Dendritic cell treated with granulocyte-macrophage colony-stimulating factor and Interleukin-4, amounts not matched to agents 40 ng/mL and 50 ng/mL, for 4 days (primary cell): ENCODE measurements at regions not wholly inside any gene's neighbourhood (a gene's known extent, or its start where the extent isn't known, plus 50 kb on each side); places are given as distances from the start of the nearest gene placed in this dataset.

Experiments used
- H3K27ac Mint-ChIP-seq: one replicate; pipeline ENCODE4 v1.8.0; 2022; ENCODE audit warnings: mild to moderate bottlenecking, mixed read lengths
- H3K27me3 Mint-ChIP-seq: one replicate; pipeline ENCODE4 v1.8.0; 2022; ENCODE audit warnings: mild to moderate bottlenecking, mixed read lengths
- H3K36me3 Mint-ChIP-seq: one replicate; pipeline ENCODE4 v1.8.0; 2022; ENCODE audit warnings: low read depth, mixed read lengths
- H3K4me1 Mint-ChIP-seq: one replicate; pipeline ENCODE4 v1.8.0; 2022; ENCODE audit warnings: low read depth, mixed read lengths
- H3K4me3 Mint-ChIP-seq: one replicate; pipeline ENCODE4 v1.8.0; 2022; ENCODE audit warnings: mild to moderate bottlenecking, moderate library complexity, mixed read lengths
- H3K9me3 Mint-ChIP-seq: one replicate; pipeline ENCODE4 v1.8.0; 2022; ENCODE audit warnings: mixed read lengths
- intact Hi-C: fragments of 100-400 bp; cut with micrococcal nuclease; formaldehyde crosslinking; loops from one replicate; pipeline ENCODE4 v1.15.0; 2022

DNA sequence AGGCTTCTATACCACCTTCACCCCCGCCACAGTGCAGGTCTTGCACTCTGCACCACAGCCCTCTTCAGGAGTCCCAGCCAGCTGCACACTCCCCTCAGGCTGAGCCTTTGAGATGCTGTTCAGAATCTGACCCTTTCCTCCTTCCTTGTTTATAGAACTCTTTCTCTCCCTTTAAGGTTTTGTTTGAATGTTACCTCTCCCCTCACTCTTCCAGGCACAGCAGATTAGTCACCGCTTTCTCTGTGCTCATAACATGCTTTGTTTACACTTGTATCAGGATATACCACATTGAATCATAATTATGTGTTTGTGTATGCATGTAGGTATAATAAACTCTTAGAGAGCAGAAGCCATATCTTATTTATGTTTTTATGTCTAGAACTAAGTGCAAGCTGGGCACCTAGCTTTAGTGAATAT, 168.4 kb upstream of the BCL6 start:
- Mint-ChIP-seq H3K9me3 (no peaks in the 10 kb centered on the region), H3K4me1 (peaks cover 51% of the 10 kb centered on the region), H3K27ac (no peak overlapping the region), H3K36me3 (no peaks in the 10 kb centered on the region), H3K27me3 (peaks cover 3% of the 10 kb centered on the region), H3K4me3 (no peak overlapping the region)
- intact Hi-C loops = no loop called here

DNA sequence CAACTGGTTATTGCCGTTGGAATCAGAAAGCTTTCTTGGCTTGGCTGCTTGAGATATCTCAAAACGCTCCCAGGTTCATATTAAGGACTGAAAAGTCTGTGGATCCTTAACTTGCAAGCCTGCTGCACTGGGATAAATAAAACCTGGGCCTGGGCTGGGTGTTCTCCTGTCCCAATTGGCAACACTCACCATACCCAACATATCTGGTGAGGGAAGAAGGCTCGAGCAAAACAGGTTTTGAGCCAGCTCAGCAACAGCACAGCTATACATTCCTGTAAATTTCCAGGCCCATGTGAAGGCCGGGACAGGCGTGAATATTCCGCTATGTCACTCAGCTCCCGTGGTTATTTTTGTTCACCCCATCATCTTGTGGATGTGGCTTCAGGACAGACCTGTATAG, 169.0 kb upstream of the BCL6 start:
- no peaks in the 10 kb centered on the region for H3K36me3 Mint-ChIP-seq
- H3K27me3 Mint-ChIP-seq = peaks cover 3% of the 10 kb centered on the region
- intact Hi-C loops = no loop called here
- H3K4me3 Mint-ChIP-seq = no peak overlapping the region
- no peaks in the 10 kb centered on the region for H3K9me3 Mint-ChIP-seq
- H3K4me1 Mint-ChIP-seq = peaks cover 57% of the 10 kb centered on the region
- no peak overlapping the region for H3K27ac Mint-ChIP-seq

DNA sequence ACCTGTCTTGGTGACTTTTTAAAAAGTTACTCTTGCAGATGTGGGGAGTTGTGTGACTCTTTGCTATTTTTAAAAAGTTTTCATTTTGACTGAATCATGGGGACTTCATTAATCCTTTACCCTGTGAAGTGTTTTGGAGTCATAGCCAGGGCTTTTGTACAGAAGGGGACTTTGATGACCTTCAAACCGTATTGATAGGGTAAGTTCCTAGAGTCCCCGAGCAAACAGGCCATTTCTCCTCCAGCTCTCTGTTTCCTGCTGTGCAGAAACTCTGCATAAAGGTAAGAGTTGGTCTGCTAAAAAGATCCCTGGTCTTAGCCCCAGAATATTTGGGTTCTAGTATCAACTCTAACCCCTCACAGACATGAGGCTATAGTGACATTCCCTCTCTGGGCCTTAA, 170.8 kb upstream of the BCL6 start:
- no peak overlapping the region for H3K27ac Mint-ChIP-seq
- intact Hi-C loops = loop anchor here (5.0 kb wide), 3 partner anchors 51 to 169 kb away; partner anchors contain the start of gene BCL6
- H3K9me3 Mint-ChIP-seq = no peaks in the 10 kb centered on the region
- peaks cover 60% of the 10 kb centered on the region for H3K4me1 Mint-ChIP-seq
- no peak overlapping the region for H3K4me3 Mint-ChIP-seq
- H3K27me3 Mint-ChIP-seq = peaks cover 3% of the 10 kb centered on the region
- no peaks in the 10 kb centered on the region for H3K36me3 Mint-ChIP-seq

DNA sequence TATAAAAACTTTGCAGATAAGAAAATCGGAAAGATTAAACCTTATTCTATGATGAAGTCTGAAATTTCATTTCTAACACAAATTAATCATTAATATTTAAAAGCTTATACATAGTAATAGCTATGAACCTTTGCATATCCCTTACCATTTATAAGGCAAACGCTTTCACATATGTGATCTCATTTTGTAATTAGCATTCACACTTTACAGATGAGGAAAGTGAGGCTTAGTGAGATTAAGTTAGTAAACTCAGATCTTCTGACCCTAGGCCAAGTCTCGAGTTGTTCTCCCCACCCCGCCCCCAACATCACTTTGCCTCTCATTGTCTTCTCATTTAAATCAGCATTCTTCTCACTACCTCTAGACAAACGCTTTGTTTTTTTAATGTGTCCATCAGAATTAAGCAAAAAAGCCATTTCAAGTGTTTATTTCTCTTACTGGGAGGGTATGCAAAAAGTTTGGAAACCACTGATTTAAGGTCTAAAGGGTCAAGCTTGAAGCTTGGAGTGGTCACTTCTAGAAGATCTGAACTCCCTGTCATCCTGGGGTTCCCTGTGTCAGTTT, 172.9 kb upstream of the BCL6 start:
- Mint-ChIP-seq H3K4me1 (peaks cover 60% of the 10 kb centered on the region), H3K4me3 (no peak overlapping the region), H3K9me3 (no peaks in the 10 kb centered on the region), H3K27me3 (peaks cover 3% of the 10 kb centered on the region), H3K27ac (no peak overlapping the region), H3K36me3 (no peaks in the 10 kb centered on the region)
- intact Hi-C loops = loop anchor here (5.0 kb wide), 3 partner anchors 49 to 171 kb away; partner anchors contain the start of gene BCL6

DNA sequence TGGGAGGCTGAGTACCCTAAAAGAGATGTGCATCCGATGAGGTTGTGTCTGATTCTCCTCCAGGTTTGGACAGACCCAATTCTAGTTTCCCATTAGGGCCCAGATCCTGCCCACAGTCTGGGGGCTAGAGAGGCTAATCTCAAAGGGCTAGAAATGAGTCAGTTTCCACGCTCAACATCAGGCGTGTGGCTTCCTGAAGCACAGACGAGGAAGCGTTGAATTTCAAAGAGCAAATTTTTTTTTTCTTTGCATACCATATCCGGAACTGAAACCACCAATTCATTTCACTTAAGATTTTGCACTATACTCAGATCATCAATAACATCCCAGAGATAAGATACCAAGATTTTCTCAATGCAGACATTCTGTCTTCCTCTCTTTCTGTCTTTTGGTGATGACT, 173.8 kb upstream of the BCL6 start:
- Mint-ChIP-seq H3K36me3 (no peaks in the 10 kb centered on the region), H3K9me3 (no peaks in the 10 kb centered on the region), H3K4me3 (no peak overlapping the region), H3K27me3 (peaks cover 3% of the 10 kb centered on the region), H3K27ac (peak overlapping the region; percentile 61), H3K4me1 (peaks cover 55% of the 10 kb centered on the region)
- intact Hi-C loops = loop anchor here (5.0 kb wide), 3 partner anchors 48 to 172 kb away; partner anchors contain the start of gene BCL6

DNA sequence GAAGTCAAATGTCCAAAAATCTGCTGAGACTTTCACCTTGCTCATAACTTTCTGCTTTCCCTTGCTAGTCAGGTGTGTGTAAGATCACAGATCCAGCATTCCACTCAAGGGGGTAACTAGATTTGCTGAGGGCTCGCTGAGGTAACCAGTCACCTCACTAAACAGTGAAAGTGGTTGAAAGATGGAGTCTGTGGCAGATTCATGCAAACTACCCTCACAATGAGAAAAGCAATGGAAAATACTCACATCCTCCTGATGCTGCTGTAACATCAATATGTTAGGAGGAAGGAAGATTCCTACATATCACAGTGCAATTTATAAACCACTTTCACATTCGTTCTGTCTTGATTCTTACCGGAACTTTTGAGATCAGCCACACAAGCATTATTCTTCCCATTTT, 174.3 kb upstream of the BCL6 start:
- H3K36me3 Mint-ChIP-seq = no peaks in the 10 kb centered on the region
- H3K4me1 Mint-ChIP-seq = peaks cover 51% of the 10 kb centered on the region
- peaks cover 3% of the 10 kb centered on the region for H3K27me3 Mint-ChIP-seq
- intact Hi-C loops = loop anchor here (5.0 kb wide), 3 partner anchors 48 to 172 kb away; partner anchors contain the start of gene BCL6
- H3K27ac Mint-ChIP-seq = peak overlapping the region; percentile 61
- peaks cover 4% of the 10 kb centered on the region for H3K9me3 Mint-ChIP-seq
- H3K4me3 Mint-ChIP-seq = peak overlapping the region; percentile 6

DNA sequence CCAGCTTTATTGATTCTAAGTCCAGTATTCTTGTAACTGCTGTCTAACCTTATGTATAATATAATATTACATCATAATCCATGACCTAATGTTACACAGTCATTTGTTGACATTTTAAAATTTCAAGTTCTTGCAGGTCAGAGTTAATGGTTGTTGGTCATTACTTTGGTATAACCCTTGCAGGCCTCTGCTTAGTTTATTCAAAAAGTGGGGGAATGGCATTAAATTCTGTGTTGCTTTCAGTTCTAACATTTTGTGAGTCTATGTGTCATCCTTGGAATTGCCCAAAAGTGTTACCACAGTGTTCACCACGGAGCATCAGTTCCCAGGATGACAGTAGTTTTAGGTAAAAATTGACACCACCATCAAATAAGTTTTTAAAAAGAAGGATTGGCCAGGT, 174.8 kb upstream of the BCL6 start:
- intact Hi-C loops = no loop called here
- Mint-ChIP-seq H3K27me3 (peaks cover 3% of the 10 kb centered on the region), H3K4me3 (no peak overlapping the region)

DNA sequence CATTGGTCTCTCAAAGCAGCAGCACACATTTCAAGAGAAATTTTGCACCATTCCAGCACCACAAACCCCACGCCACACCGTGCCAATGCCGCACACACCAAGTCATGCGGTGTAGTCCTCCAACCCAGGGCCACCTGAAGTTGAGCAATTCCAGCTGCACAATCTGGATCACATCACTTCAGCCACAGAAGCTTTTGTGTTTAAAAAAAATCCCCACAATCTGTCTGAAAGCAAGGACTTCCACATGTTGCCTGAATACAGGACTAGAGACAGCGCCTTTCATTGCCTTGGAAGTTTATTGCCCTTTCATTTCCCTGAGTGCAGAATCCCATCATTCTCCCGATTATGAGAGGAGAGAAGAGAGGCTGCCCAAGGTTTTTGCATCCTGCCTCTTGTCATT, 175.6 kb upstream of the BCL6 start:
- intact Hi-C loops = no loop called here
- H3K27me3 Mint-ChIP-seq = peaks cover 3% of the 10 kb centered on the region
- peaks cover 13% of the 10 kb centered on the region for H3K9me3 Mint-ChIP-seq
- peak overlapping the region; percentile 18 for H3K27ac Mint-ChIP-seq
- no peaks in the 10 kb centered on the region for H3K36me3 Mint-ChIP-seq
- H3K4me1 Mint-ChIP-seq = peaks cover 38% of the 10 kb centered on the region
- no peak overlapping the region for H3K4me3 Mint-ChIP-seq

More for the DNA sequence above, 174.8 kb upstream of the BCL6 start:
- Mint-ChIP-seq H3K4me1 (peaks cover 46% of the 10 kb centered on the region), H3K36me3 (no peaks in the 10 kb centered on the region), H3K9me3 (peaks cover 9% of the 10 kb centered on the region), H3K27ac (no peak overlapping the region)

DNA sequence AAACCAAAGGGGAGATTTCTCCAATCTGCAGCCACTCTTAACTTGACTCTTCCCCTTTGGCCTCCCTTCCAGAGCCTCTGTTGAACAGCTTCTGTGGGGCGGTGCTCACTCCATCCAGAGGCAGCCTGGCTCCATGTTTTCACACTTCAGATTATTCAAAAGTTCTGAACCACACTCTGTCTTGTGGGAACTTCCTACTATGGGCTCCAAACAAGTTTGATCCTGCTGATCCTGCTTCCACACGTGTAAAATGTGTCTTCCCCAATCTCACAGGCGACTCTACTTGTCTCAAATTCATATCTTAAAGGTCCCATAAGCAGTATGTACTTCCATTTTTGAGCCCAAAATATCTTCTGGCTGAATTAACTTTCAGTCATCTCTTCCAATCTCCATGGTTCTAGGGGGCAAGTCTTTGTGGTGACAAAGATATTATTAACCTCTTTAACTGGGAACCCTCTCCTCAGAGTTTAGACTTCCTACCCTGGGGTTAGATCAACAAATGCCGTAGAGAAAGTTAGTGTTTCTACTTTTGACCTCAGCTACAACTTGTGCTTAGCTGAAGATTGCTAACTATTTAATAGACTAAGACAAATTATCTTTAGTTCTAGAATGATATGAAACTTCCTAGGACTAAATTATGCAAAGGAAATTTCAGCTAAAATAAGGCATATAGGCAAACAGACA, 176.3 kb upstream of the BCL6 start:
- Mint-ChIP-seq H3K9me3 (peaks cover 13% of the 10 kb centered on the region), H3K4me3 (no peak overlapping the region), H3K36me3 (no peaks in the 10 kb centered on the region), H3K4me1 (peaks cover 41% of the 10 kb centered on the region), H3K27ac (peak overlapping the region; percentile 18), H3K27me3 (peaks cover 3% of the 10 kb centered on the region)
- intact Hi-C loops = no loop called here

DNA sequence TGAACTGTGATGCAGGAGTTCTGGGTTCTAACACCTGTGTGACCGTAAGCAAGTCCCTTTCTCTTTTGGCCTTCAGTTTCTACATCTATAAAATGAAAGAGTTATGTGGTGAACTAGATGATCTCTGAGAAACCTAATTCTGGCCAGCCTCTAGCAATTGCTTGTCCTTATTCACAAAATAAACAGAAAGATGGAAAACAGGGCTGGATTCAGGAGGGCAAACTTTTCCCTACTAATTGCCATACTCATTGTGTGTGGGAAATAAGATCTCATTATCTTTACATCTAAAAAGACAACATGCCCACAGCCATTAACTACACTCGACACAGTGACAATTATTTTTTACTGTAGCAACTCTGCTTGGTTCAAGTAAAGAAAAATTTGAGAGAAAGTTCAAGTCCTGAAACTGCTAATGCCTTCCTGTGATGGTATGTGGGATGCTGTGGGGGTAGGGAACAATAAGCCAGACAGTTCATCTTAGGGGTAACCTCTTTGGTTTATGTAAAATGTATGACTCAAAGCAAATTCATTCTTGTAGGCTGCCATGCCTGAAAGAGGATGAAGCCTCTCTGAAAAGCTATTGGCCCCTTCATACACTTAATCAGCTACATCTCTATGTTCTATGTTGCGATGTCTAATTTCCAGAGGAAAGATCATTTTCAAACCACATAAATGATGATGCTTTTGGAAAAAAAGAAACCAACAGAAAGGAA, 177.6 kb upstream of the BCL6 start:
- no peaks in the 10 kb centered on the region for H3K36me3 Mint-ChIP-seq
- H3K4me1 Mint-ChIP-seq = peaks cover 37% of the 10 kb centered on the region
- peaks cover 3% of the 10 kb centered on the region for H3K27me3 Mint-ChIP-seq
- H3K27ac Mint-ChIP-seq = no peak overlapping the region
- H3K9me3 Mint-ChIP-seq = peaks cover 13% of the 10 kb centered on the region
- H3K4me3 Mint-ChIP-seq = no peak overlapping the region
- intact Hi-C loops = no loop called here

DNA sequence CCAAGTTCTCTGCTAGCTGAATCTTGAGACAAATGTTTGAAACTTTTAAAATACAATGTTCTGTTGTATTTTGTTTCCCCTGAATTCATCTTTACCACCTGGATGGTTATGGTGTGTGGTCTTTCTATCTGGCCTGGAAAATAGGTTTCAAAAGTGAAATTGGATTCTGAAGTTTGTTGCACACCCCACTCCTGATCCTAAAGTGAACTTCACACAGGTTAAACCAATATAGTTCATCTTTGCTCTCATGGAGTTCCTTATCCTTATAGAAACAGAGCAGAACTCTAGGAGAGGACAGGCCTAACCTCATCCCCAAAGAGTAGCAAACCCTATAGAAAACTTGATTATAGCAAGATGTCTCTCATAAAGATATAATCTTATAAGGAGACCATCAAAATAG, 179.4 kb upstream of the BCL6 start:
- no peaks in the 10 kb centered on the region for H3K36me3 Mint-ChIP-seq
- intact Hi-C loops = no loop called here
- no peak overlapping the region for H3K4me3 Mint-ChIP-seq

DNA sequence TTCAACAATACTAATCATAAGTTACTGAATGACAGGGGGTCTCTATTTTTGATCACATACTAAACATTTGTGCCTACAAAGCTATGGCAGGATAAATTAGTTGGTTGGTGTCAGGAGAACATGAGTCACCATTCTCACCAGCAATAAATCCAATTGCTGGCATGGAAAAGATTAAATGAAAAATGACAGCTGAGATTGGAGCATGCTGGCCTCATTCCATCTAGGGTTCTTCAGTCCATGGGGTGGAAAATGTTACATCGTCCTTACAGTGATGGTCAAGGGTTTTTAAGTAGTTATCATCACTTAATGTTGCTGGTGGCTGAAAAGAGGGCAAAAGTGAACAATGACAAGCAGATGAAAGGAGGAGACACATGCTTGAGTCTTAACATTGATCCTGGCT, 180.1 kb upstream of the BCL6 start:
- Mint-ChIP-seq H3K4me1 (peaks cover 25% of the 10 kb centered on the region), H3K27ac (no peak overlapping the region), H3K27me3 (peaks cover 3% of the 10 kb centered on the region), H3K4me3 (no peak overlapping the region), H3K36me3 (no peaks in the 10 kb centered on the region), H3K9me3 (peaks cover 13% of the 10 kb centered on the region)
- intact Hi-C loops = no loop called here

More for the DNA sequence above, 179.4 kb upstream of the BCL6 start:
- H3K27me3 Mint-ChIP-seq = peaks cover 3% of the 10 kb centered on the region
- peaks cover 13% of the 10 kb centered on the region for H3K9me3 Mint-ChIP-seq
- peaks cover 25% of the 10 kb centered on the region for H3K4me1 Mint-ChIP-seq
- no peak overlapping the region for H3K27ac Mint-ChIP-seq

DNA sequence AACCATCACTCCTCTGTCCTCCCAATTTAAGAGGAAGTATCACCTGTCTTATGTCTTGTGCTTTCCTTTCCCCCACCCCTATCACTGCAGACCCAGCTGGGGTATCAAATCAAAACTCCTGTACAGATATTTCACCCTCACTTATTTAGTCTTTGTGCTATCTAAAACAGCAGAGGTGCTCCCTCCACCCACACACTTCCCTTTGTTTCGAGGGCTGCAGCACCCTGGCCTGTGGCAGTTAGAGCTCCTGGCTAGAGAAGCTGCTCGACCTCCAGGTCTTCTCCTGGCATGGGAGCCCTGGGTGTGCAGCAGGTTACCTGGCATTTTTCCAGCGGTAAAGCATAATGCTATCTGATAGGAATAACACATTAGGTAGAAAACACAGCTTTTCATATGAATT, 181.4 kb upstream of the BCL6 start:
- Mint-ChIP-seq H3K27me3 (peaks cover 2% of the 10 kb centered on the region), H3K9me3 (peaks cover 13% of the 10 kb centered on the region), H3K27ac (no peak overlapping the region), H3K36me3 (no peaks in the 10 kb centered on the region), H3K4me3 (no peak overlapping the region), H3K4me1 (peaks cover 17% of the 10 kb centered on the region)
- intact Hi-C loops = no loop called here

DNA sequence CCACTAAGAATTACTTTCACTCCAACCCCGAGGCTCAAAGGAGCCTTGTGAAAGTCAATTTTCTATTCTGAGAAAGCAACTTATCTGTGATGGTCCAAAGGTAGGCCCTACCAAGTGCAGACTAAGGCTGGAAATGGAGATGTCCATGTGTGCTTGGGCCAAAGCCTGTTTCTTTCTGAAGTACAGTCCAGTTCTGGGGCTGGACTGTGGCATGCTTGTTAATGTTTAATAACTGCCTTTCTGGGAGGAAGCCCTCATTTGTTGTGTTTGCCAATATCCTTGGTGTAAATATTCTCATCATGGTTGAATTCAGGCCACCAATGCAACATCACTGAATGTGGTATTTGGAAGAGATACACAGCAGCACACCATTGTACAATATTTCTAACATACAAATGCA, 182.3 kb upstream of the BCL6 start:
- intact Hi-C loops = no loop called here
- H3K27ac Mint-ChIP-seq = no peak overlapping the region
- no peak overlapping the region for H3K4me3 Mint-ChIP-seq
- H3K9me3 Mint-ChIP-seq = peaks cover 13% of the 10 kb centered on the region
- H3K4me1 Mint-ChIP-seq = peaks cover 17% of the 10 kb centered on the region
- no peaks in the 10 kb centered on the region for H3K36me3 Mint-ChIP-seq
- peaks cover 3% of the 10 kb centered on the region for H3K27me3 Mint-ChIP-seq
